ENCODE measurements at regions not wholly inside any gene's neighbourhood (a gene's known extent, or its start where the extent isn't known, plus 50 kb on each side); places are given as distances from the start of the nearest gene placed in this dataset.
A peak's percentile ranks its signal among the peaks of the same experiment; 100 is the strongest.

- H3K9me3 ChIP-seq (ENCODE audit: control insufficient read depth, low read length) = no peaks in the 10 kb centered on the region
- no peaks in the 10 kb centered on the region for H3K4me1 ChIP-seq (ENCODE audit: control insufficient read depth, insufficient read depth, low read length, poor library complexity, severe bottlenecking)
- H3K27ac ChIP-seq (ENCODE audit: low read depth, low read length, severe bottlenecking) = no peak overlapping the region
- H3K4me3 ChIP-seq (ENCODE audit: extremely low read depth, insufficient read depth, low read length, poor library complexity, severe bottlenecking) = peak overlapping the region; percentile 23
- 4 to 18% methylated on average over 5 to 17 of the region's 34 CpGs for WGBS, 2 experiments (ENCODE audit: insufficient coverage in 2 of 2)
- H3K36me3 ChIP-seq (ENCODE audit: control insufficient read depth, insufficient read depth, low read length) = no peaks in the 10 kb centered on the region
Observed at GRCh38 chr4:1578251-1578773, 105.8 kb downstream of the FAM53A start.

DNA sequence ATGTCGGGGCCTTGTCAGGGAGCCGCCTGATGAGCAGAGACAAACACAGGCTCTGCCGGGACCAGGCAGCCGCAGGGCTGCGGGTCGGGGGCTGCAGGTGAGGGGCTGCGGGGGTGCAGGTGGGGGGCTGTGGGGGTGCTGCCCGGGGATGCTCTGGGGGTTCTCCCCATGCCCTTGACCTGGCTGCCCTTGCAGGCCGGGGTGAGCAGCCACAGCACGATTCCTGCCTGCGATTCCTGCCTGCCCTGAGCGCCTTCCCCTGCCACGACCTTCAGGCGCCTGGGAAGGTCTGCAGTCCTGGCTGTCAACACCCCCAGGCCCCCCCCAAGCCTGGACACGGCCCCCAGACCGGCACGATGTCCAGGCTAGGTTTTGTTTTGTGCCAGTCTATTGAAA, 106.3 kb downstream of the FAM53A start:
- Histone ChIP-seq H3K4me3 (ENCODE audit: extremely low read depth, insufficient read depth, low read length, poor library complexity, severe bottlenecking) (no peak overlapping the region), H3K36me3 (ENCODE audit: control insufficient read depth, insufficient read depth, low read length) (no peaks in the 10 kb centered on the region), H3K9me3 (ENCODE audit: control insufficient read depth, low read length) (no peaks in the 10 kb centered on the region), H3K27ac (ENCODE audit: low read depth, low read length, severe bottlenecking) (no peak overlapping the region), H3K4me1 (ENCODE audit: control insufficient read depth, insufficient read depth, low read length, poor library complexity, severe bottlenecking) (no peaks in the 10 kb centered on the region)
- 38 to 40% methylated on average over 4 to 10 of the region's 17 CpGs for WGBS, 2 experiments (ENCODE audit: insufficient coverage in 2 of 2)

GRCh38 chr4:1576961-1577821, 106.9 kb downstream of the FAM53A start:
- 52 to 60% methylated on average over 23 to 27 of the region's 30 CpGs for WGBS, 2 experiments (ENCODE audit: insufficient coverage in 2 of 2)
- Histone ChIP-seq H3K9me3 (ENCODE audit: control insufficient read depth, low read length) (no peaks in the 10 kb centered on the region), H3K4me1 (ENCODE audit: control insufficient read depth, insufficient read depth, low read length, poor library complexity, severe bottlenecking) (no peaks in the 10 kb centered on the region), H3K36me3 (ENCODE audit: control insufficient read depth, insufficient read depth, low read length) (no peaks in the 10 kb centered on the region), H3K27ac (ENCODE audit: low read depth, low read length, severe bottlenecking) (no peak overlapping the region), H3K4me3 (ENCODE audit: extremely low read depth, insufficient read depth, low read length, poor library complexity, severe bottlenecking) (no peak overlapping the region)

DNA sequence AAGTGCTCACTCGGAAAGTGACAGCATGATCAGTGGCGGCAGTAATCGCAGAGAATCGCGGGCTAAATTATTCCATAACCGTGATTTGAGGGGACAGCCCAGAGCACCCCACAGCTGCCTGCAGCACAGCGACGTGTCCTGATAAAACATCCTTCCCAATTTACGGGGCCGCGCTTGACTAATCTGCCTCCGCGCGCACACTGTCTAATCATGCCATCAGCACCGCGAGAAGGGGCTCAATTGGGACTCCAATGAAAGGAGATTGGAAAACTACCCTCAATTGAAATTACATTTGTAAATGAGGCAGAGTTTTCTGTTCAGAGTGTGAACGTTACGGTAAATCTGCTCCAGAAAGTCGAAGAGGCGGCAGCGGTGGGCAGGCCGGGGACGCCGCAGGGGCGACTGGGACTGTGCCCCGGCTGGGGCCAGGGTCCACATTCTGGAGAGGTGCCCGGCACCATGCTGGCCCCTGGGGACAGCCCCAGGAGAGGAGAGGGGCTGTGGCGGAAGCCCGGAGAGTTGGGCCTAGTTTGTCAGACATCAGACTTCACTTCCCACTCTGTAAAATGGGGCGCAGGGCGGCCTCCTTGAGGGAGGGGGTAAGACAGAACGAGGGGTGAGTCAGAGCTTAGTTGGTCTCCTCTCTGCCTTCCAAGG, 107.7 kb downstream of the FAM53A start:
- Histone ChIP-seq H3K4me1 (ENCODE audit: control insufficient read depth, insufficient read depth, low read length, poor library complexity, severe bottlenecking) (no peaks in the 10 kb centered on the region), H3K4me3 (ENCODE audit: extremely low read depth, insufficient read depth, low read length, poor library complexity, severe bottlenecking) (no peak overlapping the region), H3K9me3 (ENCODE audit: control insufficient read depth, low read length) (no peaks in the 10 kb centered on the region), H3K36me3 (ENCODE audit: control insufficient read depth, insufficient read depth, low read length) (no peaks in the 10 kb centered on the region), H3K27ac (ENCODE audit: low read depth, low read length, severe bottlenecking) (no peak overlapping the region)
- WGBS, 2 experiments (ENCODE audit: insufficient coverage in 2 of 2) = 94 to 95% methylated on average over 25 to 27 of the region's 32 CpGs

DNA sequence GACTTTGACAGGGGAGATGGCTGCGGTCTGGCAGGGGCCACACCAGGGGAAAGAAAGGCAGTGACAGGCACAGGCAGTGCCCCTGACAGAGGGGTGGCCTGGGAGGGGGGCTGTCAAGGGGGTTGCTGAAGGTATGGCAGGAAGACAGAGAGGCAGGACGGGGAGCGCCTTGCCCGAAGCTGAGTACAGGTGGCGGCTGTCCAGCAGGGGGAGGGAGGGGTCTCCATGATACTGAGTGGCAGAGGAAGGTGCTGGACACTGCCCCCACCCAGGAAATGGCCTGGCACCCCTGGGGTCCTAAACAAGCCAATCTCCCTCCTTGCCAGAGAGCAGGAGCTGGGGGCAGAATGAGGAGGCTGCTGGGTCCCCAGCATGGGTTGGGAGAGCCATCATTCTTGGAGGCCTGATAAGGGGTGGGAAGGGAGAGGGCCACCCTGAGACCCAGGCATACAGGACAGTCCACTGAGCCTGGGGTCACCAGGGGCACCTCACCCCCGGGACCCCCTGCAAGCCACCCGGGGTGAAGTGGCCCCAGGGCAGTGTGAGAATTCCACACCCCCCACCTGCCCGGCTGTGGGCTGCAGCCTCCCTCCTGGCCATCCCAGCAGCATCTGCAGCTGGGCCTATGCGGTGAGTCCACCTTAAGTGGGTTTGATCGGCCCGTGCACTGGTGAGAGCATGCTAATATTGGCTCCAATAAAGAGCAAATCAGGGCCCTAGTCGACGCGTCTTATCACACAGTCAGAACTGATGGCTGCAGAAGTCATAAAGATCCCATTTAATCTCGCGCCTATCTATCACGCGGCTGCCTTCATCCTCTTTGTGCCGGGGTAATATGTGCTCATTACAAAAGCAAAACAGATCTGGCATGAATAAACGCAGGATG, 108.5 kb downstream of the FAM53A start:
- H3K4me1 ChIP-seq (ENCODE audit: control insufficient read depth, insufficient read depth, low read length, poor library complexity, severe bottlenecking) = no peaks in the 10 kb centered on the region
- no peaks in the 10 kb centered on the region for H3K36me3 ChIP-seq (ENCODE audit: control insufficient read depth, insufficient read depth, low read length)
- WGBS, 2 experiments (ENCODE audit: insufficient coverage in 2 of 2) = 91 to 92% methylated on average over 15 to 20 of the region's 20 CpGs
- no peaks in the 10 kb centered on the region for H3K9me3 ChIP-seq (ENCODE audit: control insufficient read depth, low read length)
- H3K4me3 ChIP-seq (ENCODE audit: extremely low read depth, insufficient read depth, low read length, poor library complexity, severe bottlenecking) = no peak overlapping the region
- H3K27ac ChIP-seq (ENCODE audit: low read depth, low read length, severe bottlenecking) = no peak overlapping the region

DNA sequence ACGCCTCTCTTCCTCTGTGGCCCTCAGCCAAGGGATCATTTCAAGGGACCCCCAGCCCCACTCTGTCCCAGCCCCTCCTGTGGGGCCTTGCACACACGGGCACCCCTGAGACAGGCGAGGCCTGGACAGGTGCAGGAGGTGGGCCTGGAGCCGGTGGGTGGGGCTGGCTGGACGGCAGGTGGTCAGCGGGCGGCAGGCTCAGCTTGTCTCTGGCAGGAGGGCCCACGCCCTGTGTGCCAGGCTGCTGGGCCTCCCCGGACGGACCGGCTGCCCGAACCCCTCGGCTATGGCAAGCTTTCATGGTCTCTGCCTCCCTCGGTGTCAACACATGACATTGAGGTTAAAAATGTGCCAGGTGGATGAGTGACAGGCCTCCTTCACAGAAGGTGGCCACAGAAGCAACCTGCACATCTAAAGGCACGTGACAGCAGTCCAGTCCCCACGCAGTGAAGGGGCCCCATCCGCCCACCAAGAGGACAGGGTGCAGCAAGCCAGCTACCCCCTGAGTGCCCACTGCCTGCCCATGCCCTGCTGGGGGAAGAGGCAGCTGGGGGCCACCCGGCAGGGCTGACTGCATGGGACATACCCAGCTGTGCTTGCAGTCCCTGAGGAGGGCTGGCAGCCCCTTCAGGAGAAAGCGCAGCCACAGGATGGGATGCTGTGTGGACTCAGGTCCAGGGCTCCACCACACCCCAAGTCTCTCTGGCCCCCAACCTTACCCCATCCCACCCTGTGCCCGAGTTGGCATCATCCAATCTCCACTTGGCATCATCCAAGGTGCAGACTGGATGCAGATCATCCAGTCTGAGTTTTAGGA, 109.3 kb downstream of the FAM53A start:
- Histone ChIP-seq H3K4me1 (ENCODE audit: control insufficient read depth, insufficient read depth, low read length, poor library complexity, severe bottlenecking) (no peaks in the 10 kb centered on the region), H3K27ac (ENCODE audit: low read depth, low read length, severe bottlenecking) (no peak overlapping the region), H3K4me3 (ENCODE audit: extremely low read depth, insufficient read depth, low read length, poor library complexity, severe bottlenecking) (no peak overlapping the region), H3K36me3 (ENCODE audit: control insufficient read depth, insufficient read depth, low read length) (no peaks in the 10 kb centered on the region), H3K9me3 (ENCODE audit: control insufficient read depth, low read length) (no peaks in the 10 kb centered on the region)
- WGBS, 2 experiments (ENCODE audit: insufficient coverage in 2 of 2) = 89 to 93% methylated on average over 17 to 20 of the region's 20 CpGs

- Histone ChIP-seq H3K36me3 (ENCODE audit: control insufficient read depth, insufficient read depth, low read length) (no peaks in the 10 kb centered on the region), H3K27ac (ENCODE audit: low read depth, low read length, severe bottlenecking) (no peak overlapping the region), H3K9me3 (ENCODE audit: control insufficient read depth, low read length) (no peaks in the 10 kb centered on the region), H3K4me1 (ENCODE audit: control insufficient read depth, insufficient read depth, low read length, poor library complexity, severe bottlenecking) (no peaks in the 10 kb centered on the region), H3K4me3 (ENCODE audit: extremely low read depth, insufficient read depth, low read length, poor library complexity, severe bottlenecking) (no peak overlapping the region)
- 77 to 80% methylated on average over 9 to 11 of the region's 13 CpGs for WGBS, 2 experiments (ENCODE audit: insufficient coverage in 2 of 2)
Observed at GRCh38 chr4:1573830-1574459, 110.2 kb downstream of the FAM53A start.

GRCh38 chr4:1572964-1573720, 111.0 kb downstream of the FAM53A start:
- no peak overlapping the region for H3K27ac ChIP-seq (ENCODE audit: low read depth, low read length, severe bottlenecking)
- H3K4me3 ChIP-seq (ENCODE audit: extremely low read depth, insufficient read depth, low read length, poor library complexity, severe bottlenecking) = no peak overlapping the region
- 81 to 86% methylated on average over 2 of the region's 2 CpGs for WGBS, 2 experiments (ENCODE audit: insufficient coverage in 2 of 2)
- H3K4me1 ChIP-seq (ENCODE audit: control insufficient read depth, insufficient read depth, low read length, poor library complexity, severe bottlenecking) = no peaks in the 10 kb centered on the region
- H3K36me3 ChIP-seq (ENCODE audit: control insufficient read depth, insufficient read depth, low read length) = no peaks in the 10 kb centered on the region
- H3K9me3 ChIP-seq (ENCODE audit: control insufficient read depth, low read length) = no peaks in the 10 kb centered on the region

DNA sequence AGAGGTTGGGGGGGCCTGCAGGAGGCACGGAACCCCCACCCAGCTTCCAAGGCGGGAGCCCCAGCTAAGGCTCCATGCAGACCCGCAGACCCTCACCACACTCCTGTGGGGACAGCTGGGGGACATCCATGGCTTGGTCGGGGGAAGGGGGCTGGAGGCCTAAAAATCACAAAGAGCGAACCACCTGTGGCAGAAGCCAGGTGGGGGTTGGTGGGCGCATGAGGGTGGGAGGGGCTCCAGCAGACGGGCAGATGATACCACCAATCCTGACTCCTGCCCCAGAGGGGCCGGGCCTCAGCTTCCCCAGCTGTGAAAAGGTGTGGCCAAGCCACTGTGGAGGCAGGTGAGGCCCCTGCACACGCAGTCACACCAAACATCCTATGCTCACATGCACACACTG, 111.6 kb downstream of the FAM53A start:
- 49 to 53% methylated on average over 2 to 6 of the region's 9 CpGs for WGBS, 2 experiments (ENCODE audit: insufficient coverage in 2 of 2)
- H3K36me3 ChIP-seq (ENCODE audit: control insufficient read depth, insufficient read depth, low read length) = no peaks in the 10 kb centered on the region
- no peak overlapping the region for H3K27ac ChIP-seq (ENCODE audit: low read depth, low read length, severe bottlenecking)
- H3K4me1 ChIP-seq (ENCODE audit: control insufficient read depth, insufficient read depth, low read length, poor library complexity, severe bottlenecking) = no peaks in the 10 kb centered on the region
- no peak overlapping the region for H3K4me3 ChIP-seq (ENCODE audit: extremely low read depth, insufficient read depth, low read length, poor library complexity, severe bottlenecking)
- no peaks in the 10 kb centered on the region for H3K9me3 ChIP-seq (ENCODE audit: control insufficient read depth, low read length)

Data from mesodermal cell (in vitro differentiated cells).